ENCODE measurements at regions not wholly inside any gene's neighbourhood (a gene's known extent, or its start where the extent isn't known, plus 50 kb on each side); places are given as distances from the start of the nearest gene placed in this dataset.

GRCh38 chr6:236519-236918 is 55.8 kb upstream of the DUSP22 start:
- TF ChIP-seq CTCF (IDR thresholded peaks at IDR 0.05) (no peak), POLR2A (IDR thresholded peaks at IDR 0.05) (no peak), POLR2AphosphoS5 (IDR thresholded peaks at IDR 0.05) (no peak)

Data from sigmoid colon (tissue), 4 donors.